ENCODE measurements at regions not wholly inside any gene's neighbourhood (a gene's known extent, or its start where the extent isn't known, plus 50 kb on each side); places are given as distances from the start of the nearest gene placed in this dataset.

- intact Hi-C loops (cut with DNase I): no loop called here
- Histone ChIP-seq H3K4me1 (replicated peaks in 1 of 2) (no peaks in the 10 kb centered on the region), H3K27me3 (no peaks in the 10 kb centered on the region), H3K9me3 (replicated peaks in 1 of 3) (no peaks in the 10 kb centered on the region), H3K27ac (no peak overlapping the region), H3K4me3 (no peak overlapping the region), H3K36me3 (replicated peaks in 1 of 2) (no peaks in the 10 kb centered on the region)
- no peak for DNase-seq
- WGBS, 4 donors: 62 to 69% (median 67%) methylated on average over 2 of the region's 2 CpGs
- TF ChIP-seq CTCF (IDR thresholded peaks at IDR 0.05): no peak
- TF ChIP-seq POLR2A (IDR thresholded peaks at IDR 0.05): no peak
Observed at GRCh38 chr11:109275931-109276330, 146.1 kb upstream of the C11orf87 start.

GRCh38 chr11:109285465-109285864, 136.5 kb upstream of the C11orf87 start:
- Histone ChIP-seq H3K27ac (no peak overlapping the region), H3K4me1 (replicated peaks in 1 of 2) (no peaks in the 10 kb centered on the region), H3K27me3 (no peaks in the 10 kb centered on the region), H3K4me3 (no peak overlapping the region), H3K36me3 (replicated peaks in 1 of 2) (no peaks in the 10 kb centered on the region), H3K9me3 (replicated peaks in 1 of 3) (no peaks in the 10 kb centered on the region)
- no peak for TF ChIP-seq POLR2A (IDR thresholded peaks at IDR 0.05)
- TF ChIP-seq CTCF (IDR thresholded peaks at IDR 0.05): no peak
- WGBS, 4 donors: 58 to 75% (median 70%) methylated on average over 2 of the region's 2 CpGs
- intact Hi-C loops (cut with DNase I): no loop called here
- no peak for DNase-seq

- DNase-seq: no peak
- Histone ChIP-seq H3K4me3 (no peak overlapping the region), H3K27ac (no peak overlapping the region), H3K9me3 (replicated peaks in 1 of 3) (no peaks in the 10 kb centered on the region), H3K36me3 (replicated peaks in 1 of 2) (no peaks in the 10 kb centered on the region), H3K4me1 (replicated peaks in 1 of 2) (no peaks in the 10 kb centered on the region), H3K27me3 (no peaks in the 10 kb centered on the region)
- intact Hi-C loops (cut with DNase I): no loop called here
- 74 to 85% (median 79%) methylated on average over 2 of the region's 2 CpGs for WGBS, 4 donors
- no peak for TF ChIP-seq CTCF (IDR thresholded peaks at IDR 0.05)
- no peak for TF ChIP-seq POLR2A (IDR thresholded peaks at IDR 0.05)
Observed at GRCh38 chr11:109291553-109291952, 130.4 kb upstream of the C11orf87 start.

GRCh38 chr11:109298865-109299264, 123.1 kb upstream of the C11orf87 start:
- Histone ChIP-seq H3K27ac (no peak overlapping the region), H3K4me3 (no peak overlapping the region), H3K27me3 (no peaks in the 10 kb centered on the region), H3K36me3 (replicated peaks in 1 of 2) (no peaks in the 10 kb centered on the region), H3K4me1 (replicated peaks in 1 of 2) (no peaks in the 10 kb centered on the region), H3K9me3 (replicated peaks in 1 of 3) (no peaks in the 10 kb centered on the region)
- intact Hi-C loops (cut with DNase I): no loop called here
- TF ChIP-seq POLR2A (IDR thresholded peaks at IDR 0.05) (no peak), CTCF (IDR thresholded peaks at IDR 0.05) (no peak)
- DNase-seq: no peak
- 82 to 96% (median 86%) methylated on average over 2 of the region's 2 CpGs for WGBS, 4 donors

Data from adrenal gland (tissue), 9 donors.